Immature natural killer cell (primary cell): ENCODE measurements at regions not wholly inside any gene's neighbourhood (a gene's known extent, or its start where the extent isn't known, plus 50 kb on each side); places are given as distances from the start of the nearest gene placed in this dataset.
"Not testable (repeated sequence)": the region's sequence is repeated elsewhere in the genome, so short reads cannot be mapped to it uniquely, and the experiment has no call there.

Source experiments
- DNase-seq, 3 donors: peaks; one replicate each; pipeline ENCODE4 v3.0.0; 2022; ENCODE audit warnings: mixed read lengths in 1 of 3
- H3K27ac Mint-ChIP-seq, 6 donors: one replicate each; pipeline ENCODE4 v1.8.0; 2020; ENCODE audit warnings: mixed read lengths in 6 of 6, mild to moderate bottlenecking in 5 of 6, inconsistent platforms in 4 of 6, moderate library complexity in 3 of 6
- H3K27me3 Mint-ChIP-seq, 3 donors: one replicate each; pipeline ENCODE4 v1.8.0; 2020 to 2021; ENCODE audit warnings: low read depth in 3 of 3, mild to moderate bottlenecking in 3 of 3, mixed read lengths in 3 of 3, moderate library complexity in 3 of 3, inconsistent platforms in 1 of 3
- H3K36me3 Mint-ChIP-seq, 3 donors: one replicate each; pipeline ENCODE4 v1.8.0; 2020; ENCODE audit warnings: mixed read lengths in 3 of 3, inconsistent platforms in 2 of 3, mild to moderate bottlenecking in 2 of 3
- H3K4me1 Mint-ChIP-seq, 2 donors: one replicate each; pipeline ENCODE4 v1.8.0; 2020; ENCODE audit warnings: inconsistent platforms in 2 of 2, mild to moderate bottlenecking in 2 of 2, mixed read lengths in 2 of 2, moderate library complexity in 1 of 2
- H3K4me3 Mint-ChIP-seq, 5 donors: one replicate each; pipeline ENCODE4 v1.8.0; 2020; ENCODE audit warnings: mild to moderate bottlenecking in 5 of 5, mixed read lengths in 5 of 5, inconsistent platforms in 3 of 5, moderate library complexity in 3 of 5
- H3K9me3 Mint-ChIP-seq, 6 donors: one replicate each; pipeline ENCODE4 v1.8.0; 2020; ENCODE audit warnings: mild to moderate bottlenecking in 6 of 6, mixed read lengths in 6 of 6, inconsistent platforms in 4 of 6, moderate library complexity in 3 of 6

- peaks cover 0 to 1% (median 0%) of the 10 kb centered on the region in 3 donors for H3K27me3 Mint-ChIP-seq
- H3K36me3 Mint-ChIP-seq: peaks cover 0 to 3% (median 0%) of the 10 kb centered on the region in 3 donors
- H3K4me1 Mint-ChIP-seq: no peaks in the 10 kb centered on the region
- H3K4me3 Mint-ChIP-seq: no peak overlapping the region
- H3K9me3 Mint-ChIP-seq: peaks cover 1 to 22% (median 10%) of the 10 kb centered on the region in 6 donors
- no peak for DNase-seq
- H3K27ac Mint-ChIP-seq: no peak overlapping the region
These were observed 717.8 kb downstream of the EPHA7 start for GRCh38 chr6:92701425-92702096.

- peaks cover 0 to 3% (median 0%) of the 10 kb centered on the region in 3 donors for H3K36me3 Mint-ChIP-seq
- DNase-seq: no peak
These were observed 718.9 kb downstream of the EPHA7 start for GRCh38 chr6:92700411-92700810.

GRCh38 chr6:92690997-92691599 lies 728.3 kb downstream of the EPHA7 start:
- DNase-seq: no peak
- H3K4me1 Mint-ChIP-seq: no peaks in the 10 kb centered on the region
- H3K9me3 Mint-ChIP-seq: peaks cover 2 to 23% (median 7%) of the 10 kb centered on the region in 6 donors
- H3K4me3 Mint-ChIP-seq: no peak overlapping the region
- no peaks in the 10 kb centered on the region for H3K27me3 Mint-ChIP-seq
- no peaks in the 10 kb centered on the region for H3K36me3 Mint-ChIP-seq
- no peak overlapping the region for H3K27ac Mint-ChIP-seq

More at GRCh38 chr6:92700411-92700810, 718.9 kb downstream of the EPHA7 start:
- Mint-ChIP-seq H3K4me3 (no peak overlapping the region), H3K27me3 (peaks cover 0 to 1% (median 0%) of the 10 kb centered on the region in 3 donors), H3K9me3 (peaks cover 0 to 23% (median 6%) of the 10 kb centered on the region in 6 donors), H3K27ac (no peak overlapping the region), H3K4me1 (no peaks in the 10 kb centered on the region)

- no peaks in the 10 kb centered on the region for H3K27me3 Mint-ChIP-seq
These were observed 731.0 kb downstream of the EPHA7 start for GRCh38 chr6:92688342-92688741.

GRCh38 chr6:92687278-92687677 lies 732.1 kb downstream of the EPHA7 start:
- Mint-ChIP-seq H3K36me3 (no peaks in the 10 kb centered on the region), H3K4me3 (no peak overlapping the region), H3K27me3 (no peaks in the 10 kb centered on the region), H3K9me3 (peaks cover 2 to 30% (median 17%) of the 10 kb centered on the region in 6 donors), H3K27ac (no peak overlapping the region), H3K4me1 (no peaks in the 10 kb centered on the region)
- no peak for DNase-seq

More at GRCh38 chr6:92688342-92688741, 731.0 kb downstream of the EPHA7 start:
- H3K27ac Mint-ChIP-seq: no peak overlapping the region
- peaks cover 2 to 30% (median 14%) of the 10 kb centered on the region in 6 donors for H3K9me3 Mint-ChIP-seq
- no peaks in the 10 kb centered on the region for H3K36me3 Mint-ChIP-seq
- no peak for DNase-seq
- no peak overlapping the region for H3K4me3 Mint-ChIP-seq
- H3K4me1 Mint-ChIP-seq: no peaks in the 10 kb centered on the region

GRCh38 chr6:92684386-92684785 lies 735.0 kb downstream of the EPHA7 start:
- H3K9me3 Mint-ChIP-seq: peaks cover 2 to 34% (median 16%) of the 10 kb centered on the region in 6 donors
- no peaks in the 10 kb centered on the region for H3K36me3 Mint-ChIP-seq
- no peak overlapping the region for H3K27ac Mint-ChIP-seq
- H3K4me3 Mint-ChIP-seq: no peak overlapping the region
- DNase-seq: no peak
- no peaks in the 10 kb centered on the region for H3K27me3 Mint-ChIP-seq
- H3K4me1 Mint-ChIP-seq: no peaks in the 10 kb centered on the region

GRCh38 chr6:92683748-92684147 lies 735.6 kb downstream of the EPHA7 start:
- Mint-ChIP-seq H3K4me1 (no peaks in the 10 kb centered on the region), H3K9me3 (peaks cover 2 to 34% (median 16%) of the 10 kb centered on the region in 6 donors), H3K27ac (no peak overlapping the region), H3K4me3 (no peak overlapping the region), H3K27me3 (no peaks in the 10 kb centered on the region), H3K36me3 (no peaks in the 10 kb centered on the region)
- DNase-seq: no peak

GRCh38 chr6:92682516-92683398 lies 736.6 kb downstream of the EPHA7 start:
- no peak for DNase-seq
- Mint-ChIP-seq H3K4me3 (no peak overlapping the region), H3K36me3 (no peaks in the 10 kb centered on the region), H3K27me3 (no peaks in the 10 kb centered on the region), H3K27ac (no peak overlapping the region), H3K9me3 (peaks cover 4 to 36% (median 18%) of the 10 kb centered on the region in 6 donors), H3K4me1 (no peaks in the 10 kb centered on the region)

GRCh38 chr6:92681401-92681800 lies 738.0 kb downstream of the EPHA7 start:
- H3K27ac Mint-ChIP-seq: no peak overlapping the region
- H3K4me3 Mint-ChIP-seq: no peak overlapping the region
- no peaks in the 10 kb centered on the region for H3K4me1 Mint-ChIP-seq
- DNase-seq: no peak
- H3K9me3 Mint-ChIP-seq: peaks cover 4 to 41% (median 11%) of the 10 kb centered on the region in 6 donors
- H3K27me3 Mint-ChIP-seq: no peaks in the 10 kb centered on the region
- H3K36me3 Mint-ChIP-seq: no peaks in the 10 kb centered on the region

- not testable (repeated sequence) for DNase-seq, H3K27me3 Mint-ChIP-seq, H3K36me3 Mint-ChIP-seq, H3K4me1 Mint-ChIP-seq, H3K27ac Mint-ChIP-seq, H3K4me3 Mint-ChIP-seq
- H3K9me3 Mint-ChIP-seq: peaks cover 7 to 60% (median 37%) of the 10 kb centered on the region in 6 donors
These were observed 747.9 kb downstream of the EPHA7 start for GRCh38 chr6:92671462-92671861.

GRCh38 chr6:92667843-92668242 lies 751.5 kb downstream of the EPHA7 start:
- Mint-ChIP-seq H3K9me3 (peaks cover 4 to 44% (median 18%) of the 10 kb centered on the region in 6 donors), H3K36me3 (peaks cover 0 to 4% (median 0%) of the 10 kb centered on the region in 3 donors), H3K4me3 (no peak overlapping the region), H3K27ac (no peak overlapping the region), H3K27me3 (no peaks in the 10 kb centered on the region), H3K4me1 (no peaks in the 10 kb centered on the region)
- no peak for DNase-seq

- Mint-ChIP-seq H3K4me3 (no peak overlapping the region), H3K9me3 (peaks cover 3 to 23% (median 12%) of the 10 kb centered on the region in 6 donors), H3K4me1 (no peaks in the 10 kb centered on the region), H3K36me3 (no peaks in the 10 kb centered on the region), H3K27me3 (peaks cover 0 to 2% (median 0%) of the 10 kb centered on the region in 3 donors), H3K27ac (no peak overlapping the region)
- DNase-seq: no peak
These were observed 770.8 kb downstream of the EPHA7 start for GRCh38 chr6:92648364-92649086.

- Mint-ChIP-seq H3K4me3 (no peak overlapping the region), H3K27me3 (peaks cover 0 to 2% (median 0%) of the 10 kb centered on the region in 3 donors), H3K27ac (no peak overlapping the region), H3K4me1 (no peaks in the 10 kb centered on the region), H3K9me3 (peaks cover 3 to 18% (median 10%) of the 10 kb centered on the region in 6 donors), H3K36me3 (no peaks in the 10 kb centered on the region)
- DNase-seq: no peak
These were observed 771.7 kb downstream of the EPHA7 start for GRCh38 chr6:92647630-92648029.
